Epithelial cell of esophagus (primary cell): ENCODE measurements at regions not wholly inside any gene's neighbourhood (a gene's known extent, or its start where the extent isn't known, plus 50 kb on each side); places are given as distances from the start of the nearest gene placed in this dataset.

Experiments
- DNase-seq: peaks from one replicate; pipeline ENCODE4 v3.0.0; 2010; ENCODE audit warnings: low read depth
- H3K4me3 ChIP-seq: 2 replicates; pipeline ENCODE4 v1.5.1; 2011; ENCODE audit warnings: mild to moderate bottlenecking, low read length, control low read depth
- CTCF ChIP-seq: IDR thresholded peaks from 2 replicates; pipeline ENCODE4 v1.5.1; 2011; ENCODE audit warnings: low read depth, mild to moderate bottlenecking, low read length, control low read depth, inconsistent platforms; ENCODE audit not compliant: insufficient read depth; ENCODE audit errors: missing control alignments

GRCh38 chr4:104163820-104164219, 330.9 kb downstream of the CXXC4 start:
- peak; percentile 39 for DNase-seq
- TF ChIP-seq CTCF = no peak
- no peak overlapping the region for H3K4me3 ChIP-seq

DNA sequence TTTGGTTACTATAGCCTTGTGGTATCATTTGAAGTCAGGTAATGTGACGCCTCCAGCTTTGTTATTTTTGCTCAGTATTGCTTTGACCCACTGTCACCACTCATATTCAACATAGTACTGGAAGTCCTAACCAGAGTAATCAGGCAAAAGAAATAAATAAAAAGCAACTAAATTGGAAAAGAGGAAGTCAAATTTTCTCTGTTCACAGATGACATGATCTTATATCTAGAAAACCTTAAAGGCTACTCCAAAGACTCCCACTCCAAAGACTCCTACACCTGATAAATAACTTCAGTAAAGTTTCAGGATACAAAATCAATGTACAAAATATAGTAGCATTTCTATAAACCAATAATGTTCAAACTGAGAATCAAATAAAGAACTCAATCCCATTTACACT, 348.6 kb downstream of the CXXC4 start:
- no peak for TF ChIP-seq CTCF
- no peak for DNase-seq
- no peak overlapping the region for H3K4me3 ChIP-seq

- no peak overlapping the region for H3K4me3 ChIP-seq
- TF ChIP-seq CTCF = no peak
Measured at GRCh38 chr4:104138116-104138515, 356.6 kb downstream of the CXXC4 start.

DNA sequence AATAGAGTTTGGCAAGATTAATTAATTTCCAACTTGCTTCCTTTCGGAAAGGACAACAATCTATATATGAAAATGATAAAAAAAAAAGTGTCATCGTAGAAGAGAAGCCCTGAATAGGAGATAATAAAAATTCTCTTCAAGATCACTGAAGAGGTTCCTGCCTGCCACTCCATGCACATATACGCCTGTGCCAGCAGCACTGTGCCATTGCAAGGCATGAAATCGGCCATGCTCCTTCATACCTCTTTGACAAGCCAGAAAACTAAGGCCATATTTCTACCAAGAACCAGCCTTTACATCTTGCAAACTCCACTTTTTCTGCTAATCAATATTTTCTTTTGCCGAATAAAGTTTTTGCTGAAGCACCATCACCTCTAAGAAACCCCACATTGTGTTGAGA, 365.5 kb downstream of the CXXC4 start:
- no peak overlapping the region for H3K4me3 ChIP-seq
- no peak for TF ChIP-seq CTCF
- DNase-seq = no peak

More at GRCh38 chr4:104138116-104138515, 356.6 kb downstream of the CXXC4 start:
- no peak for DNase-seq

- peak; percentile 5 for DNase-seq
- no peak overlapping the region for H3K4me3 ChIP-seq
- no peak for TF ChIP-seq CTCF
Measured at GRCh38 chr4:104128850-104129213, 365.9 kb downstream of the CXXC4 start.

- no peak for TF ChIP-seq CTCF
Measured at GRCh38 chr4:104128031-104128849, 366.5 kb downstream of the CXXC4 start.

GRCh38 chr4:104123021-104123420, 371.7 kb downstream of the CXXC4 start:
- no peak for TF ChIP-seq CTCF
- no peak overlapping the region for H3K4me3 ChIP-seq
- no peak for DNase-seq

More at GRCh38 chr4:104128031-104128849, 366.5 kb downstream of the CXXC4 start:
- no peak for DNase-seq
- H3K4me3 ChIP-seq = no peak overlapping the region
